ENCODE measurements at regions not wholly inside any gene's neighbourhood (a gene's known extent, or its start where the extent isn't known, plus 50 kb on each side); places are given as distances from the start of the nearest gene placed in this dataset.

DNA sequence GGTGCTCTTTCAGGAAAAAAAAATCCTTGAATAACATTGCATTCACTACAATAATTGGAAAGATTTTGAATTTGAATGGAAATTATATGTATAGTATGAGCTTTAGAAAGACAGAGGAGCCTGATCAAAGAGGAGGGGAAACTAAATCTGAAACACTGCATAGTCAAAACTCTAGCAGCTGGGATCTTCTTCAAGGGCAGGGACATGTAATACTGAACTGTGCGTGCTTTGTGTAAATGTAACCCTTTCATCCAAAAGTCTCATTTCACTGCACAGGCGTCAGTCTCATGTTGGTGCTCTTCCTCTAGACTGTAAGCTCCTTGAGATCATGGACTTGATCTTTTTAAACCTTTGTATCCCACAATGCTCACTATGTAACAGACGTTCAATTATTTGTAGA is 212.0 kb upstream of the JADE1 start:
- peaks cover 15% of the 10 kb centered on the region in 2 donors for H3K27me3 Mint-ChIP-seq
- H3K27me3 ChIP-seq (replicated peaks in 1 of 2; ENCODE audit: control insufficient read depth in 2 of 2, extremely low read depth in 1 of 2, insufficient read depth in 2 of 2, low read length in 1 of 2) = peaks cover 0 to 7% of the 10 kb centered on the region in 2 experiments
- CTCF ChIA-PET = interaction anchor here in 1 of 2 donors (0.7 kb wide), 1 partner anchor 10 kb away, joined by 3 read pairs; no protein-coding TSS in a partner anchor

DNA sequence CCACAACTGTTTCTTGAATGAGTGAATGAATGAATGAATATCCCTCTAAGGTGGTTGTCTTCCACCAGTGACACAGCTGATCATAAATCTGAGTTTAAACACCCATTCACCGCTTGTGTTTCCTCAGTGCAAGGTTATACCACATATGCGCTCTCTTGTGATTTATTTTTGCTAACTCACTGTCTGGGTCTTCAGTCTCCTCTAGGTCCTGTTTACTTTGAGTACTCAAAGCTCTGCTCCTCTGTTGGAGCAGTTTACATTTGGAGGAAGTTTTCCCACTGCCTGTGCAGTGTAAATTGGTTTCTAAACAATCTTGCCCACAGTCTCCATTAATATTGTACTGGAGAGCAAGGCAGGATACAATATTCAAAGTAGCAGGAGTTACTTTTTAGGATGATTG is 212.6 kb upstream of the JADE1 start:
- DNase-seq = no peak
- CTCF ChIA-PET = interaction anchor here in 1 of 2 donors (0.7 kb wide), 1 partner anchor 9 kb away, joined by 3 read pairs; no protein-coding TSS in a partner anchor
- peaks cover 4 to 20% (median 6%) of the 10 kb centered on the region in 3 donors for H3K9me3 Mint-ChIP-seq
- H3K4me3 Mint-ChIP-seq = no peak overlapping the region
- Histone ChIP-seq H3K27ac (ENCODE audit: low read length) (no peak overlapping the region), H3K4me3 (ENCODE audit: control insufficient read depth in 1 of 2, extremely low read depth in 1 of 2, low read length in 1 of 2) (no peak overlapping the region), H3K4me1 (ENCODE audit: control insufficient read depth in 1 of 2, extremely low read depth in 1 of 2, insufficient read depth in 2 of 2, low read length in 2 of 2) (no peaks in the 10 kb centered on the region), H3K9me3 (no peaks in the 10 kb centered on the region), H3K27me3 (replicated peaks in 1 of 2; ENCODE audit: control insufficient read depth in 2 of 2, extremely low read depth in 1 of 2, insufficient read depth in 2 of 2, low read length in 1 of 2) (peaks cover 0 to 7% of the 10 kb centered on the region in 2 experiments), H3K36me3 (ENCODE audit: control insufficient read depth in 2 of 2, extremely low read depth in 1 of 2, insufficient read depth in 1 of 2, low read length in 1 of 2) (no peaks in the 10 kb centered on the region)
- WGBS (ENCODE audit: insufficient coverage) = 80% methylated on average over 2 of the region's 2 CpGs
- no peak for ATAC-seq (replicated peaks in 1 of 4)
- no peaks in the 10 kb centered on the region for H3K36me3 Mint-ChIP-seq
- no peaks in the 10 kb centered on the region for H3K4me1 Mint-ChIP-seq
- H3K27me3 Mint-ChIP-seq = peaks cover 15% of the 10 kb centered on the region in 2 donors
- POLR2A ChIA-PET = no interaction called here
- no peak overlapping the region for H3K27ac Mint-ChIP-seq

More for the DNA sequence above, 212.0 kb upstream of the JADE1 start:
- no peaks in the 10 kb centered on the region for H3K4me1 Mint-ChIP-seq
- no peak overlapping the region for H3K4me3 Mint-ChIP-seq
- H3K27ac Mint-ChIP-seq = no peak overlapping the region
- Histone ChIP-seq H3K27ac (ENCODE audit: low read length) (no peak overlapping the region), H3K9me3 (no peaks in the 10 kb centered on the region), H3K4me1 (ENCODE audit: control insufficient read depth in 1 of 2, extremely low read depth in 1 of 2, insufficient read depth in 2 of 2, low read length in 2 of 2) (no peaks in the 10 kb centered on the region), H3K4me3 (ENCODE audit: control insufficient read depth in 1 of 2, extremely low read depth in 1 of 2, low read length in 1 of 2) (no peak overlapping the region), H3K36me3 (ENCODE audit: control insufficient read depth in 2 of 2, extremely low read depth in 1 of 2, insufficient read depth in 1 of 2, low read length in 1 of 2) (no peaks in the 10 kb centered on the region)
- peaks cover 4 to 20% (median 6%) of the 10 kb centered on the region in 3 donors for H3K9me3 Mint-ChIP-seq
- no peak for DNase-seq
- POLR2A ChIA-PET = no interaction called here
- no peaks in the 10 kb centered on the region for H3K36me3 Mint-ChIP-seq
- 62% methylated on average over 2 of the region's 3 CpGs for WGBS (ENCODE audit: insufficient coverage)
- ATAC-seq (replicated peaks in 1 of 4) = no peak

- ATAC-seq (replicated peaks in 1 of 4) = no peak
- Mint-ChIP-seq H3K27ac (no peak overlapping the region), H3K27me3 (peaks cover 12 to 15% of the 10 kb centered on the region in 2 donors), H3K4me3 (no peak overlapping the region), H3K4me1 (no peaks in the 10 kb centered on the region), H3K36me3 (no peaks in the 10 kb centered on the region), H3K9me3 (peaks cover 4 to 20% (median 6%) of the 10 kb centered on the region in 3 donors)
- no peak overlapping the region for H3K27ac ChIP-seq (ENCODE audit: low read length)
- ChIA-PET CTCF (no interaction called here), POLR2A (no interaction called here)
- WGBS (ENCODE audit: insufficient coverage) = 66% methylated on average over 2 of the region's 5 CpGs
- H3K9me3 ChIP-seq = no peaks in the 10 kb centered on the region
- H3K4me3 ChIP-seq (ENCODE audit: control insufficient read depth in 1 of 2, extremely low read depth in 1 of 2, low read length in 1 of 2) = no peak overlapping the region
- H3K4me1 ChIP-seq (ENCODE audit: control insufficient read depth in 1 of 2, extremely low read depth in 1 of 2, insufficient read depth in 2 of 2, low read length in 2 of 2) = no peaks in the 10 kb centered on the region
- peaks cover 0 to 3% of the 10 kb centered on the region in 2 experiments for H3K27me3 ChIP-seq (replicated peaks in 1 of 2; ENCODE audit: control insufficient read depth in 2 of 2, extremely low read depth in 1 of 2, insufficient read depth in 2 of 2, low read length in 1 of 2)
- no peaks in the 10 kb centered on the region for H3K36me3 ChIP-seq (ENCODE audit: control insufficient read depth in 2 of 2, extremely low read depth in 1 of 2, insufficient read depth in 1 of 2, low read length in 1 of 2)
- DNase-seq = no peak
Observed at GRCh38 chr4:128596115-128596514, 213.4 kb upstream of the JADE1 start.

GRCh38 chr4:128591482-128591881 is 218.0 kb upstream of the JADE1 start:
- Mint-ChIP-seq H3K27me3 (peaks cover 3% of the 10 kb centered on the region in 2 donors), H3K4me3 (no peak overlapping the region), H3K9me3 (peaks cover 4 to 19% (median 6%) of the 10 kb centered on the region in 3 donors), H3K27ac (no peak overlapping the region), H3K4me1 (no peaks in the 10 kb centered on the region), H3K36me3 (no peaks in the 10 kb centered on the region)
- ATAC-seq (replicated peaks in 1 of 4) (no peak), DNase-seq (no peak)
- WGBS (ENCODE audit: insufficient coverage) = 74% methylated on average over 4 of the region's 9 CpGs
- ChIA-PET POLR2A (no interaction called here), CTCF (no interaction called here)
- Histone ChIP-seq H3K9me3 (no peaks in the 10 kb centered on the region), H3K27ac (ENCODE audit: low read length) (no peak overlapping the region), H3K4me3 (ENCODE audit: control insufficient read depth in 1 of 2, extremely low read depth in 1 of 2, low read length in 1 of 2) (no peak overlapping the region), H3K36me3 (ENCODE audit: control insufficient read depth in 2 of 2, extremely low read depth in 1 of 2, insufficient read depth in 1 of 2, low read length in 1 of 2) (no peaks in the 10 kb centered on the region), H3K27me3 (replicated peaks in 1 of 2; ENCODE audit: control insufficient read depth in 2 of 2, extremely low read depth in 1 of 2, insufficient read depth in 2 of 2, low read length in 1 of 2) (no peaks in the 10 kb centered on the region), H3K4me1 (ENCODE audit: control insufficient read depth in 1 of 2, extremely low read depth in 1 of 2, insufficient read depth in 2 of 2, low read length in 2 of 2) (no peaks in the 10 kb centered on the region)

- no peaks in the 10 kb centered on the region for H3K4me1 Mint-ChIP-seq
- H3K9me3 Mint-ChIP-seq = peaks cover 2 to 14% (median 5%) of the 10 kb centered on the region in 3 donors
- DNase-seq (no peak), ATAC-seq (replicated peaks in 1 of 4) (no peak)
- no peaks in the 10 kb centered on the region for H3K36me3 Mint-ChIP-seq
- CTCF ChIA-PET = no interaction called here
- H3K27me3 Mint-ChIP-seq = no peaks in the 10 kb centered on the region
- H3K4me1 ChIP-seq (ENCODE audit: control insufficient read depth in 1 of 2, extremely low read depth in 1 of 2, insufficient read depth in 2 of 2, low read length in 2 of 2) = no peaks in the 10 kb centered on the region
- 80% methylated on average over 1 of the region's 3 CpGs for WGBS (ENCODE audit: insufficient coverage)
- no peaks in the 10 kb centered on the region for H3K27me3 ChIP-seq (replicated peaks in 1 of 2; ENCODE audit: control insufficient read depth in 2 of 2, extremely low read depth in 1 of 2, insufficient read depth in 2 of 2, low read length in 1 of 2)
- H3K4me3 Mint-ChIP-seq = no peak overlapping the region
- no peaks in the 10 kb centered on the region for H3K9me3 ChIP-seq
- POLR2A ChIA-PET = no interaction called here
- H3K4me3 ChIP-seq (ENCODE audit: control insufficient read depth in 1 of 2, extremely low read depth in 1 of 2, low read length in 1 of 2) = no peak overlapping the region
- H3K27ac ChIP-seq (ENCODE audit: low read length) = no peak overlapping the region
- no peak overlapping the region for H3K27ac Mint-ChIP-seq
- no peaks in the 10 kb centered on the region for H3K36me3 ChIP-seq (ENCODE audit: control insufficient read depth in 2 of 2, extremely low read depth in 1 of 2, insufficient read depth in 1 of 2, low read length in 1 of 2)
Observed at GRCh38 chr4:128590773-128591172, 218.7 kb upstream of the JADE1 start.

DNA sequence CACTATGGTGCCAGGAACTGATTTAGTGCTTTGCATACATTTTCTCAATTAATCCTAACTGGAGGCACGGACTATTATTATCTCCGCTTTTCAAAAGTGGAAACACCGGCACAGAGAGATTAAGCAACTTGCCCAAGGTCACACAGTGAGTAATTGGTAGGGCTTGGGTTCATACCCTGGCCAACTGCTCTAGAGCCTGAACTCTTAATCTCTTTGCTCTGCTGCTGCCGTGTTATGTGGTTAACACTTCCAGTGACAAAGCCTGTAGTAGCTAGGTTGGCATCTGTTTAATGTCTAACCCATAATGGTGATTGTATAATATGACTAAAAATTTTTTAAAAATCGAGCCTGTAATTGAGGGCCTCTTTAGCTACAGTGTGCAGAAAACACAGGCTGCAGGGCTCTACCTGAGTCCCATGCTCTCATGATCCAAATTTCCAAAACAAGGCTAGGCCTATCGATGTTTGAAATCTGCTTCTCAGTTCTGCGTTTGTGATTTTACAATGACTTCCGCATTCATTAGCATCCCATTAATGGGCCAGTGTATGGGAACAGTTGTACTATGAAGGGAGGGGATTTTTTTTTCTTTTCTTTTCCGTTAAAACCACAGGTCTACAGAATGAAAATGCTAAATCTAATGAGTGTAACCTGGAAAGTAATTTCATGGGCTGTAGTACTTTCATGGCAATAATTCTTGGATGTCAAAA is 219.3 kb upstream of the JADE1 start:
- ATAC-seq (replicated peaks in 1 of 4) (no peak), DNase-seq (no peak)
- no peaks in the 10 kb centered on the region for H3K27me3 ChIP-seq (replicated peaks in 1 of 2; ENCODE audit: control insufficient read depth in 2 of 2, extremely low read depth in 1 of 2, insufficient read depth in 2 of 2, low read length in 1 of 2)
- Mint-ChIP-seq H3K4me1 (no peaks in the 10 kb centered on the region), H3K9me3 (peaks cover 0 to 12% (median 4%) of the 10 kb centered on the region in 3 donors), H3K36me3 (no peaks in the 10 kb centered on the region), H3K27me3 (no peaks in the 10 kb centered on the region), H3K27ac (no peak overlapping the region), H3K4me3 (no peak overlapping the region)
- no peak overlapping the region for H3K27ac ChIP-seq (ENCODE audit: low read length)
- H3K9me3 ChIP-seq = no peaks in the 10 kb centered on the region
- no peaks in the 10 kb centered on the region for H3K4me1 ChIP-seq (ENCODE audit: control insufficient read depth in 1 of 2, extremely low read depth in 1 of 2, insufficient read depth in 2 of 2, low read length in 2 of 2)
- 63% methylated on average over 6 of the region's 9 CpGs for WGBS (ENCODE audit: insufficient coverage)
- CTCF ChIA-PET = no interaction called here
- no peaks in the 10 kb centered on the region for H3K36me3 ChIP-seq (ENCODE audit: control insufficient read depth in 2 of 2, extremely low read depth in 1 of 2, insufficient read depth in 1 of 2, low read length in 1 of 2)
- POLR2A ChIA-PET = no interaction called here
- H3K4me3 ChIP-seq (ENCODE audit: control insufficient read depth in 1 of 2, extremely low read depth in 1 of 2, low read length in 1 of 2) = no peak overlapping the region

Measured in T-cell (primary cell).